ENCODE measurements at regions not wholly inside any gene's neighbourhood (a gene's known extent, or its start where the extent isn't known, plus 50 kb on each side); places are given as distances from the start of the nearest gene placed in this dataset.
"Not testable (repeated sequence)": the region's sequence is repeated elsewhere in the genome, so short reads cannot be mapped to it uniquely, and the experiment has no call there.

GRCh38 chr2:118791483-118791882, 56.0 kb downstream of the EN1 start:
- no peak for DNase-seq (ENCODE audit: low read depth in 2 of 2)

- DNase-seq (ENCODE audit: low read depth in 2 of 2): no peak
Observed at GRCh38 chr2:118786746-118787145, 60.7 kb downstream of the EN1 start.

GRCh38 chr2:118784860-118785259, 62.6 kb downstream of the EN1 start:
- DNase-seq (ENCODE audit: low read depth in 2 of 2): no peak

GRCh38 chr2:118779362-118779761, 68.1 kb downstream of the EN1 start:
- no peak for DNase-seq (ENCODE audit: low read depth in 2 of 2)

- no peak for DNase-seq (ENCODE audit: low read depth in 2 of 2)
Observed at GRCh38 chr2:118774458-118775133, 72.9 kb downstream of the EN1 start.

- no peak for DNase-seq (ENCODE audit: low read depth in 2 of 2)
Observed at GRCh38 chr2:118773826-118774225, 73.6 kb downstream of the EN1 start.

GRCh38 chr2:118772487-118773200, 74.8 kb downstream of the EN1 start:
- no peak for DNase-seq (ENCODE audit: low read depth in 2 of 2)

GRCh38 chr2:118769707-118770400, 77.6 kb downstream of the EN1 start:
- DNase-seq (ENCODE audit: low read depth in 2 of 2): no peak

- no peak for DNase-seq (ENCODE audit: low read depth in 2 of 2)
Observed at GRCh38 chr2:118766871-118767270, 80.6 kb downstream of the EN1 start.

GRCh38 chr2:118764855-118765254, 82.6 kb downstream of the EN1 start:
- no peak for DNase-seq (ENCODE audit: low read depth in 2 of 2)

- DNase-seq (ENCODE audit: low read depth in 2 of 2): no peak
Observed at GRCh38 chr2:118763797-118764196, 83.7 kb downstream of the EN1 start.

GRCh38 chr2:118762290-118762689, 85.2 kb downstream of the EN1 start:
- DNase-seq (ENCODE audit: low read depth in 2 of 2): no peak

GRCh38 chr2:118761771-118762170, 85.7 kb downstream of the EN1 start:
- DNase-seq (ENCODE audit: low read depth in 2 of 2): no peak

GRCh38 chr2:118755901-118756300, 91.5 kb downstream of the EN1 start:
- DNase-seq (ENCODE audit: low read depth in 2 of 2): no peak

- no peak for DNase-seq (ENCODE audit: low read depth in 2 of 2)
Observed at GRCh38 chr2:118755384-118755783, 92.1 kb downstream of the EN1 start.

GRCh38 chr2:118752762-118753429, 94.6 kb downstream of the EN1 start:
- DNase-seq (ENCODE audit: low read depth in 2 of 2): no peak

- no peak for DNase-seq (ENCODE audit: low read depth in 2 of 2)
Observed at GRCh38 chr2:118750959-118751565, 96.4 kb downstream of the EN1 start.

GRCh38 chr2:118748245-118748885, 99.1 kb downstream of the EN1 start:
- DNase-seq (ENCODE audit: low read depth in 2 of 2): no peak

- no peak for DNase-seq (ENCODE audit: low read depth in 2 of 2)
Observed at GRCh38 chr2:118747637-118748036, 99.8 kb downstream of the EN1 start.

GRCh38 chr2:118747066-118747465, 100.4 kb downstream of the EN1 start:
- DNase-seq (ENCODE audit: low read depth in 2 of 2): no peak

GRCh38 chr2:118744682-118745181, 102.7 kb downstream of the EN1 start:
- not testable (repeated sequence) for DNase-seq (ENCODE audit: low read depth in 2 of 2)
